ENCODE measurements at regions not wholly inside any gene's neighbourhood (a gene's known extent, or its start where the extent isn't known, plus 50 kb on each side); places are given as distances from the start of the nearest gene placed in this dataset.

GRCh38 chr2:47640356-47640755 is 69.6 kb upstream of the KCNK12 start (continued):
- TF ChIP-seq CEBPB (IDR thresholded peaks at IDR 0.05; ENCODE audit: low read depth, low read length) (no peak), SP4 (IDR thresholded peaks at IDR 0.05; ENCODE audit: low read length) (no peak), PHF8 (conservative IDR thresholded peaks at IDR 0.05; ENCODE audit: low read depth, low read length) (no peak), CREB1 (IDR thresholded peaks at IDR 0.05) (no peak)

All from H1 (cell line).